ENCODE measurements at regions not wholly inside any gene's neighbourhood (a gene's known extent, or its start where the extent isn't known, plus 50 kb on each side); places are given as distances from the start of the nearest gene placed in this dataset.

DNA sequence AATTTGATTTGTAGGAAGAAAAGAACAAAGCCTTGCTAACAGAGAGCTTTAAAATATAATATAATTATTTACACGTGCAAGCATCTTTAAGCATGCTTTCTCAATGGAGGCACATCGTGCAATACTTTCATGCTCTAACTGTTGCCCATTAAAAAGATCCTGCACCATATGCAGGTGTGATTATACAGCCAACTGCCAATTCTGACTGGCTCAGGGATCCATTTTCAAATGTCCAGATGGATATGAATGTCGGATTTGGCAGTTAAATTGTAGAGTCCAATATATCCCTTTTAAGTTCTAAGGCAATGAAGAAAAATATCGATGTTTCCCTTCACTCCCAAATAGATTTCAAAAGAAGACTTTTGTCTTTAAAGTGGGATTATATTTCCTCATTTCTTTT is 416.4 kb upstream of the CD180 start:
- no peak for TF ChIP-seq ZNF350 (tag by site-specific recombination; IDR thresholded peaks at IDR 0.05)
- no peak for TF ChIP-seq IKZF3 (tag by site-specific recombination; IDR thresholded peaks at IDR 0.05)
- TF ChIP-seq ZNF248 (tag by site-specific recombination; IDR thresholded peaks at IDR 0.05): no peak
- no peak for TF ChIP-seq SP2 (tag by site-specific recombination; IDR thresholded peaks at IDR 0.05)
- TF ChIP-seq, protein P1, sequence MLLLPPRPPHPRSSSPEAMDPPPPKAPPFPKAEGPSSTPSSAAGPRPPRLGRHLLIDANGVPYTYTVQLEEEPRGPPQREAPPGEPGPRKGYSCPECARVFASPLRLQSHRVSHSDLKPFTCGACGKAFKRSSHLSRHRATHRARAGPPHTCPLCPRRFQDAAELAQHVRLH (tag by site-specific recombination; IDR thresholded peaks at IDR 0.05): no peak
- TF ChIP-seq YY1 (tag by site-specific recombination; IDR thresholded peaks at IDR 0.05): no peak
- no peak for TF ChIP-seq ZNF596 (tag by site-specific recombination; IDR thresholded peaks at IDR 0.05)
- no peak for TF ChIP-seq ZNF112 (tag by site-specific recombination; IDR thresholded peaks at IDR 0.05)
- TF ChIP-seq, protein P2, sequence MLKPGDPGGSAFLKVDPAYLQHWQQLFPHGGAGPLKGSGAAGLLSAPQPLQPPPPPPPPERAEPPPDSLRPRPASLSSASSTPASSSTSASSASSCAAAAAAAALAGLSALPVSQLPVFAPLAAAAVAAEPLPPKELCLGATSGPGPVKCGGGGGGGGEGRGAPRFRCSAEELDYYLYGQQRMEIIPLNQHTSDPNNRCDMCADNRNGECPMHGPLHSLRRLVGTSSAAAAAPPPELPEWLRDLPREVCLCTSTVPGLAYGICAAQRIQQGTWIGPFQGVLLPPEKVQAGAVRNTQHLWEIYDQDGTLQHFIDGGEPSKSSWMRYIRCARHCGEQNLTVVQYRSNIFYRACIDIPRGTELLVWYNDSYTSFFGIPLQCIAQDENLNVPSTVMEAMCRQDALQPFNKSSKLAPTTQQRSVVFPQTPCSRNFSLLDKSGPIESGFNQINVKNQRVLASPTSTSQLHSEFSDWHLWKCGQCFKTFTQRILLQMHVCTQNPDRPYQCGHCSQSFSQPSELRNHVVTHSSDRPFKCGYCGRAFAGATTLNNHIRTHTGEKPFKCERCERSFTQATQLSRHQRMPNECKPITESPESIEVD (tag by site-specific recombination; IDR thresholded peaks at IDR 0.05): no peak
- TF ChIP-seq ZNF121 (tag by site-specific recombination; IDR thresholded peaks at IDR 0.05): no peak
- no peak for TF ChIP-seq ZNF629 (tag by site-specific recombination; IDR thresholded peaks at IDR 0.05)
- TF ChIP-seq, protein P3, sequence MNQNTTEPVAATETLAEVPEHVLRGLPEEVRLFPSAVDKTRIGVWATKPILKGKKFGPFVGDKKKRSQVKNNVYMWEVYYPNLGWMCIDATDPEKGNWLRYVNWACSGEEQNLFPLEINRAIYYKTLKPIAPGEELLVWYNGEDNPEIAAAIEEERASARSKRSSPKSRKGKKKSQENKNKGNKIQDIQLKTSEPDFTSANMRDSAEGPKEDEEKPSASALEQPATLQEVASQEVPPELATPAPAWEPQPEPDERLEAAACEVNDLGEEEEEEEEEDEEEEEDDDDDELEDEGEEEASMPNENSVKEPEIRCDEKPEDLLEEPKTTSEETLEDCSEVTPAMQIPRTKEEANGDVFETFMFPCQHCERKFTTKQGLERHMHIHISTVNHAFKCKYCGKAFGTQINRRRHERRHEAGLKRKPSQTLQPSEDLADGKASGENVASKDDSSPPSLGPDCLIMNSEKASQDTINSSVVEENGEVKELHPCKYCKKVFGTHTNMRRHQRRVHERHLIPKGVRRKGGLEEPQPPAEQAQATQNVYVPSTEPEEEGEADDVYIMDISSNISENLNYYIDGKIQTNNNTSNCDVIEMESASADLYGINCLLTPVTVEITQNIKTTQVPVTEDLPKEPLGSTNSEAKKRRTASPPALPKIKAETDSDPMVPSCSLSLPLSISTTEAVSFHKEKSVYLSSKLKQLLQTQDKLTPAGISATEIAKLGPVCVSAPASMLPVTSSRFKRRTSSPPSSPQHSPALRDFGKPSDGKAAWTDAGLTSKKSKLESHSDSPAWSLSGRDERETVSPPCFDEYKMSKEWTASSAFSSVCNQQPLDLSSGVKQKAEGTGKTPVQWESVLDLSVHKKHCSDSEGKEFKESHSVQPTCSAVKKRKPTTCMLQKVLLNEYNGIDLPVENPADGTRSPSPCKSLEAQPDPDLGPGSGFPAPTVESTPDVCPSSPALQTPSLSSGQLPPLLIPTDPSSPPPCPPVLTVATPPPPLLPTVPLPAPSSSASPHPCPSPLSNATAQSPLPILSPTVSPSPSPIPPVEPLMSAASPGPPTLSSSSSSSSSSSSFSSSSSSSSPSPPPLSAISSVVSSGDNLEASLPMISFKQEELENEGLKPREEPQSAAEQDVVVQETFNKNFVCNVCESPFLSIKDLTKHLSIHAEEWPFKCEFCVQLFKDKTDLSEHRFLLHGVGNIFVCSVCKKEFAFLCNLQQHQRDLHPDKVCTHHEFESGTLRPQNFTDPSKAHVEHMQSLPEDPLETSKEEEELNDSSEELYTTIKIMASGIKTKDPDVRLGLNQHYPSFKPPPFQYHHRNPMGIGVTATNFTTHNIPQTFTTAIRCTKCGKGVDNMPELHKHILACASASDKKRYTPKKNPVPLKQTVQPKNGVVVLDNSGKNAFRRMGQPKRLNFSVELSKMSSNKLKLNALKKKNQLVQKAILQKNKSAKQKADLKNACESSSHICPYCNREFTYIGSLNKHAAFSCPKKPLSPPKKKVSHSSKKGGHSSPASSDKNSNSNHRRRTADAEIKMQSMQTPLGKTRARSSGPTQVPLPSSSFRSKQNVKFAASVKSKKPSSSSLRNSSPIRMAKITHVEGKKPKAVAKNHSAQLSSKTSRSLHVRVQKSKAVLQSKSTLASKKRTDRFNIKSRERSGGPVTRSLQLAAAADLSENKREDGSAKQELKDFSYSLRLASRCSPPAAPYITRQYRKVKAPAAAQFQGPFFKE (tag by site-specific recombination; IDR thresholded peaks at IDR 0.05; ENCODE audit: borderline replicate concordance): no peak
- TF ChIP-seq ZNF169 (tag by site-specific recombination; IDR thresholded peaks at IDR 0.05): no peak
- TF ChIP-seq KLF16 (tag by site-specific recombination; IDR thresholded peaks at IDR 0.05): no peak
- ChIA-PET CTCF (no interaction called here), POLR2A (no interaction called here)
- Histone ChIP-seq H3K4me3 (ENCODE audit: low read depth, low read length) (no peak overlapping the region), H3K27ac (ENCODE audit: extremely low read depth, low read depth, low read length) (no peak overlapping the region), H3K9me3 (ENCODE audit: control insufficient read depth, insufficient read depth, low read depth, low read length) (no peaks in the 10 kb centered on the region), H3K4me1 (ENCODE audit: control insufficient read depth, insufficient read depth, low read length) (no peaks in the 10 kb centered on the region), H3K36me3 (ENCODE audit: control insufficient read depth in 2 of 2, insufficient read depth in 1 of 2, low read length in 2 of 2) (no peaks in the 10 kb centered on the region)

DNA sequence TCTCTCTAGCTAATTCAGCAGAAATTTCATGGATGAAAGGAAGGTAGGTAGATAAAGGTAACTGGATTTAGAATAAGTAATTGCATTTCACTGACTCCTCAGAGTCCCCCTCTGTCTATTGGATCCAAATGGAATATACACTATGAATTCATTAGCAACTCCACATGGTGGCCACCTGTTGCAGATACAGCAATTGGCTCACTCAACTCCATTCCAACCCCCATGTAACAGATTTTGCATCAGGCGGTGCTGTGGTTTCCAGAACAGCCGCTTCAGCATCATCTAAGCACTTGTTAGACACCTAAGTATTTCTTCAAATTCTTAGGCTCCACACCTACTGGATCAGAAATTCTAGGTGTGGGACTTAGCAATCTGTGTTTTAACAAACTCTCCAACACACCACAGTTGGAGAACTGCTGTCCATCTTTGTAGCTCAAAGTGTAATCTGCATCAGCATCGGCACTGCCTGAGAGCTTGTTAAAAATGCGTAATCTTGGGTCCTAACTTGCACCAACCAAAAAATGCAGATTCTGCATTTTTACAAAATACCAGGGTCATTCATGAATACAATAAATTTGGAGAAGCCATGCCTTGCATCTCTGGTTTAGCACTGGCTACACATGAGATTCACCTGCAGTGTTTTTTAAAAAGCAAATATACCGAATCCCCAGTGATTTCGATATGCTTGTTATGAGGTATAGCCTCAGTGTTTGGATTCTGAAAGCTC is 413.8 kb upstream of the CD180 start:
- TF ChIP-seq SALL2 (tag by site-specific recombination; IDR thresholded peaks at IDR 0.05; ENCODE audit: borderline replicate concordance) (no peak), ZBTB1 (tag by site-specific recombination; IDR thresholded peaks at IDR 0.05) (no peak), SP7 (tag by site-specific recombination; IDR thresholded peaks at IDR 0.05) (no peak), ZNF596 (tag by site-specific recombination; IDR thresholded peaks at IDR 0.05) (no peak), ZNF366 (tag by site-specific recombination; conservative IDR thresholded peaks at IDR 0.05) (no peak), SCRT2 (tag by site-specific recombination; IDR thresholded peaks at IDR 0.05) (peak; percentile 86), ZNF341 (tag by site-specific recombination; IDR thresholded peaks at IDR 0.05; ENCODE audit: low read depth) (no peak)
- TF ChIP-seq, protein P4, sequence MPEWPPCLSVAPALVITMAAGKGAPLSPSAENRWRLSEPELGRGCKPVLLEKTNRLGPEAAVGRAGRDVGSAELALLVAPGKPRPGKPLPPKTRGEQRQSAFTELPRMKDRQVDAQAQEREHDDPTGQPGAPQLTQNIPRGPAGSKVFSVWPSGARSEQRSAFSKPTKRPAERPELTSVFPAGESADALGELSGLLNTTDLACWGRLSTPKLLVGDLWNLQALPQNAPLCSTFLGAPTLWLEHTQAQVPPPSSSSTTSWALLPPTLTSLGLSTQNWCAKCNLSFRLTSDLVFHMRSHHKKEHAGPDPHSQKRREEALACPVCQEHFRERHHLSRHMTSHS (tag by site-specific recombination; IDR thresholded peaks at IDR 0.05): no peak
- TF ChIP-seq, protein P5, sequence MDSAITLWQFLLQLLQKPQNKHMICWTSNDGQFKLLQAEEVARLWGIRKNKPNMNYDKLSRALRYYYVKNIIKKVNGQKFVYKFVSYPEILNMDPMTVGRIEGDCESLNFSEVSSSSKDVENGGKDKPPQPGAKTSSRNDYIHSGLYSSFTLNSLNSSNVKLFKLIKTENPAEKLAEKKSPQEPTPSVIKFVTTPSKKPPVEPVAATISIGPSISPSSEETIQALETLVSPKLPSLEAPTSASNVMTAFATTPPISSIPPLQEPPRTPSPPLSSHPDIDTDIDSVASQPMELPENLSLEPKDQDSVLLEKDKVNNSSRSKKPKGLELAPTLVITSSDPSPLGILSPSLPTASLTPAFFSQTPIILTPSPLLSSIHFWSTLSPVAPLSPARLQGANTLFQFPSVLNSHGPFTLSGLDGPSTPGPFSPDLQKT (IDR thresholded peaks at IDR 0.05; ENCODE audit: borderline replicate concordance, low read depth, low read length): no peak
- H3K36me3 ChIP-seq (ENCODE audit: control insufficient read depth in 2 of 2, insufficient read depth in 1 of 2, low read length in 2 of 2): no peaks in the 10 kb centered on the region
- ChIA-PET POLR2A (no interaction called here), CTCF (interaction anchor here (0.6 kb wide), 1 partner anchor 428 kb away, joined by 3 read pairs; no protein-coding TSS in a partner anchor)
- H3K9me3 ChIP-seq (ENCODE audit: control insufficient read depth, insufficient read depth, low read depth, low read length): no peaks in the 10 kb centered on the region
- H3K4me3 ChIP-seq (ENCODE audit: low read depth, low read length): no peak overlapping the region
- no peak overlapping the region for H3K27ac ChIP-seq (ENCODE audit: extremely low read depth, low read depth, low read length)
- no peaks in the 10 kb centered on the region for H3K4me1 ChIP-seq (ENCODE audit: control insufficient read depth, insufficient read depth, low read length)

All from HEK293 (cell line).